B cell (primary cell): ENCODE measurements at regions not wholly inside any gene's neighbourhood (a gene's known extent, or its start where the extent isn't known, plus 50 kb on each side); places are given as distances from the start of the nearest gene placed in this dataset.

Experiments used
- ATAC-seq: fragments of 200-7000 bp; cut with Tn5 transposase; one replicate; pipeline ENCODE4 v1.10.0; 2021; ENCODE audit warnings: low read depth, mild to moderate bottlenecking, moderate number of reproducible peaks, moderate library complexity
- CTCF ChIA-PET: fragments of 350-600 bp; sonication (Branson Sonifier 250); formaldehyde crosslinking; loops from one replicate; lab custom pipeline; 2021; ENCODE audit warnings: antibody characterized with exemption, inconsistent platforms; lab: Charles Lee
- POLR2A ChIA-PET: fragments of 350-600 bp; sonication (Branson Sonifier 250); formaldehyde crosslinking; loops from one replicate; lab custom pipeline; 2021; ENCODE audit warnings: antibody characterized with exemption; lab: Charles Lee
- DNase-seq: peaks from one replicate; pipeline ENCODE4 v3.0.0; 2013
- H2AFZ ChIP-seq: 2 replicates; pipeline ENCODE4 v1.6.1; 2012; ENCODE audit warnings: mild to moderate bottlenecking, low read depth, low read length; ENCODE audit not compliant: insufficient read depth, poor library complexity, severe bottlenecking
- H3K27ac ChIP-seq, 2 donors: 1 replicate in 1 of 2; 2 replicates in 1 of 2; pipeline ENCODE4 v1.5.1; 2012 to 2013; ENCODE audit warnings: low read length in 2 of 2, mild to moderate bottlenecking in 2 of 2, moderate library complexity in 1 of 2
- H3K27me3 ChIP-seq, 4 experiments: fragments of 200-600 bp in 1 of 4; sonication (generic) in 1 of 4; replicated peaks in 1 of 4; 1 replicate in 2 of 4; 2 replicates in 2 of 4; pipeline versions ENCODE4 v1.6.1 to v1.7.0; 2013 to 2016; ENCODE audit warnings: low read length in 3 of 4, mild to moderate bottlenecking in 2 of 4, mixed read lengths in 1 of 4, moderate library complexity in 1 of 4; ENCODE audit not compliant: insufficient read depth in 4 of 4, control insufficient read depth in 3 of 4; ENCODE audit errors: control extremely low read depth in 1 of 4
- H3K36me3 ChIP-seq, 2 experiments: replicated peaks in 1 of 2; 1 replicate in 1 of 2; 2 replicates in 1 of 2; pipeline versions ENCODE4 v1.6.1 to v1.7.1; 2013; ENCODE audit warnings: low read length in 1 of 2; ENCODE audit not compliant: insufficient read depth in 2 of 2, control insufficient read depth in 1 of 2; ENCODE audit errors: control extremely low read depth in 1 of 2, extremely low read depth in 1 of 2
- H3K4me1 ChIP-seq, 2 donors: fragments of 200-600 bp in 1 of 2; sonication (generic) in 1 of 2; 1 replicate in 1 of 2; 2 replicates in 1 of 2; pipeline versions ENCODE4 v1.5.1 to v1.6.1; 2013 to 2017; ENCODE audit warnings: low read length in 2 of 2; ENCODE audit not compliant: control insufficient read depth in 2 of 2, insufficient read depth in 2 of 2
- H3K4me2 ChIP-seq: replicated peaks from 2 replicates; pipeline ENCODE3; 2012; ENCODE audit warnings: mild to moderate bottlenecking, low read depth, low read length; ENCODE audit not compliant: poor library complexity, severe bottlenecking
- H3K4me3 ChIP-seq, 5 experiments: fragments of 200-600 bp in 1 of 5; sonication (generic) in 1 of 5; 1 replicate in 3 of 5; 2 replicates in 2 of 5; pipeline versions ENCODE4 v1.5.1 to v1.7.0; 2011 to 2016; ENCODE audit warnings: low read length in 4 of 5, mild to moderate bottlenecking in 4 of 5, low read depth in 2 of 5, control low read depth in 1 of 5, moderate library complexity in 1 of 5; ENCODE audit not compliant: insufficient read depth in 1 of 5; ENCODE audit errors: control extremely low read depth in 1 of 5, extremely low read depth in 1 of 5
- H3K79me2 ChIP-seq: fragments of 200-600 bp; sonication (generic); one replicate; pipeline ENCODE4 v1.6.0; 2016; ENCODE audit warnings: low read length; ENCODE audit not compliant: control insufficient read depth, insufficient read depth
- H3K9ac ChIP-seq: fragments of 200-600 bp; sonication (generic); 2 replicates; pipeline ENCODE4 v1.6.1; 2017; ENCODE audit warnings: mild to moderate bottlenecking, low read length, moderate library complexity
- H3K9me3 ChIP-seq, 3 donors: one replicate each; pipeline versions ENCODE4 v1.6.1 to v1.7.1; 2013; ENCODE audit warnings: low read length in 2 of 3; ENCODE audit not compliant: control insufficient read depth in 2 of 3, insufficient read depth in 1 of 3; ENCODE audit errors: control extremely low read depth in 1 of 3
- H4K20me1 ChIP-seq: 2 replicates; pipeline ENCODE4 v1.6.0; 2012; ENCODE audit warnings: mild to moderate bottlenecking, low read length; ENCODE audit not compliant: insufficient read depth, control insufficient read depth, poor library complexity, severe bottlenecking
- H3K27ac Mint-ChIP-seq: one replicate; pipeline ENCODE4 v1.8.0; 2021; ENCODE audit warnings: mixed read lengths
- H3K27me3 Mint-ChIP-seq: one replicate; pipeline ENCODE4 v1.8.0; 2021; ENCODE audit warnings: mixed read lengths
- H3K4me1 Mint-ChIP-seq: one replicate; pipeline ENCODE4 v1.8.0; 2021; ENCODE audit warnings: mixed read lengths
- H3K4me3 Mint-ChIP-seq: one replicate; pipeline ENCODE4 v1.8.0; 2021; ENCODE audit warnings: mixed read lengths
- H3K9me3 Mint-ChIP-seq: one replicate; pipeline ENCODE4 v1.8.0; 2022; ENCODE audit warnings: mixed read lengths; ENCODE audit not compliant: insufficient read depth
- CTCF ChIP-seq: fragments of 200-600 bp; IDR thresholded peaks from one replicate; pipeline ENCODE4 v1.8.0; 2022; ENCODE audit warnings: antibody characterized with exemption, mild to moderate bottlenecking
- EZH2 ChIP-seq: IDR thresholded peaks from 2 replicates; pipeline ENCODE4 v1.6.1; 2012; ENCODE audit warnings: borderline replicate concordance, low read depth, mild to moderate bottlenecking, moderate library complexity, low read length; ENCODE audit not compliant: insufficient read depth, poor library complexity, severe bottlenecking
- WGBS: methylation state at CpG from one replicate; pipeline ENCODE4 v1.1.5; 2013; ENCODE audit warnings: missing lambda C conversion rate; ENCODE audit not compliant: insufficient coverage; 5-methylcytosine and 5-hydroxymethylcytosine counted together
- intact Hi-C: fragments of 100-400 bp; cut with micrococcal nuclease; formaldehyde crosslinking; loops from one replicate; pipeline ENCODE4 v1.10.0; 2022

- ATAC-seq (no peak), DNase-seq (no peak)
- H3K27ac ChIP-seq: no peak overlapping the region
- no peaks in the 10 kb centered on the region for H3K79me2 ChIP-seq
- Mint-ChIP-seq H3K4me1 (no peaks in the 10 kb centered on the region), H3K27me3 (peaks cover 8% of the 10 kb centered on the region), H3K27ac (no peak overlapping the region), H3K4me3 (no peak overlapping the region), H3K9me3 (no peaks in the 10 kb centered on the region)
- peaks cover 0 to 2% (median 0%) of the 10 kb centered on the region in 4 experiments for H3K27me3 ChIP-seq
- H2AFZ ChIP-seq: no peak overlapping the region
- H3K4me2 ChIP-seq: no peak overlapping the region
- no peaks in the 10 kb centered on the region for H4K20me1 ChIP-seq
- no peaks in the 10 kb centered on the region for H3K4me1 ChIP-seq
- WGBS: 100% methylated on average over 2 of the region's 6 CpGs
- POLR2A ChIA-PET: no interaction called here
- TF ChIP-seq EZH2 (no peak), CTCF (no peak)
- no peak overlapping the region for H3K4me3 ChIP-seq
- no peak overlapping the region for H3K9ac ChIP-seq
- intact Hi-C loops: no loop called here
- H3K36me3 ChIP-seq: no peaks in the 10 kb centered on the region
- H3K9me3 ChIP-seq: no peaks in the 10 kb centered on the region
- CTCF ChIA-PET: interaction anchor here (0.7 to 1.4 kb wide), 5 partner anchors 9 to 147 kb away, joined by 3 to 9 read pairs (median 4); no protein-coding TSS in a partner anchor
Observed at GRCh38 chr7:95675016-95675415, 78.7 kb upstream of the PDK4 start.

GRCh38 chr7:95674101-95674500, 77.8 kb upstream of the PDK4 start:
- Histone ChIP-seq H3K4me2 (no peak overlapping the region), H3K27ac (no peak overlapping the region), H3K4me3 (no peak overlapping the region), H3K27me3 (peaks cover 0 to 2% (median 0%) of the 10 kb centered on the region in 4 experiments), H3K36me3 (no peaks in the 10 kb centered on the region), H3K9ac (no peak overlapping the region), H3K79me2 (no peaks in the 10 kb centered on the region), H3K9me3 (no peaks in the 10 kb centered on the region), H4K20me1 (no peaks in the 10 kb centered on the region), H2AFZ (no peak overlapping the region), H3K4me1 (no peaks in the 10 kb centered on the region)
- Mint-ChIP-seq H3K27ac (no peak overlapping the region), H3K27me3 (peaks cover 8% of the 10 kb centered on the region), H3K4me3 (no peak overlapping the region), H3K9me3 (no peaks in the 10 kb centered on the region), H3K4me1 (peaks cover 8% of the 10 kb centered on the region)
- intact Hi-C loops: no loop called here
- CTCF ChIA-PET: interaction anchor here (0.8 to 1.4 kb wide), 4 partner anchors 12 to 163 kb away, joined by 3 to 9 read pairs (median 4); no protein-coding TSS in a partner anchor
- DNase-seq: no peak
- no CpG with 5 or more reads among the region's 3 CpGs for WGBS
- POLR2A ChIA-PET: no interaction called here
- no peak for TF ChIP-seq CTCF
- no peak for TF ChIP-seq EZH2
- ATAC-seq: no peak
